ENCODE measurements at regions not wholly inside any gene's neighbourhood (a gene's known extent, or its start where the extent isn't known, plus 50 kb on each side); places are given as distances from the start of the nearest gene placed in this dataset.

DNA sequence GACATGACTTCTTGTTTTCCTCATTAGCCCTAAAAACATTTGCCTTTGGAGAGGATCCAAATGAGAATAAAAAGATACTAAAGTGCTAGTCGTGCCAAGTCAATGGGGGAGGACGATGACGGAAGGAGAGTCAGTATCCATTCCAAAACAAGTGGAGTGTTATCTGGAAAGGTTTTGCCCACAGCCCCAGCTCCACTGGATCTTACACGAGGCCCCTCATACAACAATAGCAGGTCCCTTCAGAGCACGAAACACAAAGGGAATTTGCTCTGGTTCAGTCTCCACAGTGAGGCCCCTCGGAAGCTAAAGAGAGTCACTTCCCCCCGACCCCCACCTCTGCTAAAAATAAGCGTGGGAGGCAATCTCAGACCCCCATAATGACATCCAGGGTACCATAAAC, 496.9 kb upstream of the ZFHX3 start:
- TF ChIP-seq, protein P1, sequence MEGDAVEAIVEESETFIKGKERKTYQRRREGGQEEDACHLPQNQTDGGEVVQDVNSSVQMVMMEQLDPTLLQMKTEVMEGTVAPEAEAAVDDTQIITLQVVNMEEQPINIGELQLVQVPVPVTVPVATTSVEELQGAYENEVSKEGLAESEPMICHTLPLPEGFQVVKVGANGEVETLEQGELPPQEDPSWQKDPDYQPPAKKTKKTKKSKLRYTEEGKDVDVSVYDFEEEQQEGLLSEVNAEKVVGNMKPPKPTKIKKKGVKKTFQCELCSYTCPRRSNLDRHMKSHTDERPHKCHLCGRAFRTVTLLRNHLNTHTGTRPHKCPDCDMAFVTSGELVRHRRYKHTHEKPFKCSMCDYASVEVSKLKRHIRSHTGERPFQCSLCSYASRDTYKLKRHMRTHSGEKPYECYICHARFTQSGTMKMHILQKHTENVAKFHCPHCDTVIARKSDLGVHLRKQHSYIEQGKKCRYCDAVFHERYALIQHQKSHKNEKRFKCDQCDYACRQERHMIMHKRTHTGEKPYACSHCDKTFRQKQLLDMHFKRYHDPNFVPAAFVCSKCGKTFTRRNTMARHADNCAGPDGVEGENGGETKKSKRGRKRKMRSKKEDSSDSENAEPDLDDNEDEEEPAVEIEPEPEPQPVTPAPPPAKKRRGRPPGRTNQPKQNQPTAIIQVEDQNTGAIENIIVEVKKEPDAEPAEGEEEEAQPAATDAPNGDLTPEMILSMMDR (IDR thresholded peaks at IDR 0.05; ENCODE audit: control extremely low read depth in 1 of 3, insufficient read depth in 1 of 3, low read depth in 1 of 3, low read length in 3 of 3): no peak
- TF ChIP-seq POLR2A (IDR thresholded peaks at IDR 0.05; ENCODE audit: control extremely low read depth in 1 of 2, low read depth in 2 of 2, low read length in 2 of 2) (no peak), BRCA1 (IDR thresholded peaks at IDR 0.05; ENCODE audit: low read depth, low read length) (no peak), USF2 (IDR thresholded peaks at IDR 0.05; ENCODE audit: low read length) (no peak), TAF1 (IDR thresholded peaks at IDR 0.05; ENCODE audit: low read depth, low read length) (no peak), SIN3A (conservative IDR thresholded peaks at IDR 0.05 in 1 of 2, IDR thresholded peaks at IDR 0.05 in 1 of 2; ENCODE audit: low read depth in 1 of 2, low read length in 2 of 2) (no peak), RXRA (IDR thresholded peaks at IDR 0.05; ENCODE audit: insufficient read depth, low read depth, low read length) (no peak), POLR2AphosphoS5 (IDR thresholded peaks at IDR 0.05; ENCODE audit: low read depth, low read length) (no peak), SP1 (IDR thresholded peaks at IDR 0.05; ENCODE audit: low read depth, low read length) (no peak), NANOG (IDR thresholded peaks at IDR 0.05; ENCODE audit: insufficient read depth, low read depth, low read length, poor library complexity, severe bottlenecking) (no peak), YY1 (IDR thresholded peaks at IDR 0.05; ENCODE audit: low read depth, low read length) (no peak), RFX5 (IDR thresholded peaks at IDR 0.05; ENCODE audit: borderline replicate concordance, low read depth, low read length) (no peak), CREB1 (IDR thresholded peaks at IDR 0.05) (no peak)

Measured in H1 (cell line).